Fibroblast of lung (primary cell): ENCODE measurements at regions not wholly inside any gene's neighbourhood (a gene's known extent, or its start where the extent isn't known, plus 50 kb on each side); places are given as distances from the start of the nearest gene placed in this dataset.

ENCODE experiments used
- CTCF ChIP-seq, 2 donors: IDR thresholded peaks in 1 of 2; conservative IDR thresholded peaks in 1 of 2; 1 replicate in 1 of 2; 2 replicates in 1 of 2; pipeline ENCODE4 v1.5.1; 2011 to 2012; ENCODE audit warnings: low read length in 2 of 2, control low read depth in 1 of 2, inconsistent platforms in 1 of 2, low read depth in 1 of 2, mild to moderate bottlenecking in 1 of 2
- EZH2 ChIP-seq: IDR thresholded peaks from 2 replicates; pipeline ENCODE4 v1.5.1; 2012; ENCODE audit warnings: low read length, control low read depth, mild to moderate bottlenecking; ENCODE audit errors: missing control alignments

GRCh38 chr22:48410536-48410935, 1417.1 kb downstream of the BRD1 start:
- TF ChIP-seq CTCF (conservative IDR thresholded peaks at IDR 0.05 in 1 of 2, IDR thresholded peaks at IDR 0.05 in 1 of 2; ENCODE audit: low read depth in 1 of 2, low read length in 2 of 2) (no peak), EZH2 (no peak)
